HG02798 (cell line): ENCODE measurements at regions not wholly inside any gene's neighbourhood (a gene's known extent, or its start where the extent isn't known, plus 50 kb on each side); places are given as distances from the start of the nearest gene placed in this dataset.

Experiments
- ATAC-seq: cut with Tn5 transposase; IDR thresholded peaks from one replicate; pipeline ENCODE4 v1.9.1; 2021; ENCODE audit warnings: mild to moderate bottlenecking; ENCODE audit not compliant: unreplicated experiment, poor library complexity

DNA sequence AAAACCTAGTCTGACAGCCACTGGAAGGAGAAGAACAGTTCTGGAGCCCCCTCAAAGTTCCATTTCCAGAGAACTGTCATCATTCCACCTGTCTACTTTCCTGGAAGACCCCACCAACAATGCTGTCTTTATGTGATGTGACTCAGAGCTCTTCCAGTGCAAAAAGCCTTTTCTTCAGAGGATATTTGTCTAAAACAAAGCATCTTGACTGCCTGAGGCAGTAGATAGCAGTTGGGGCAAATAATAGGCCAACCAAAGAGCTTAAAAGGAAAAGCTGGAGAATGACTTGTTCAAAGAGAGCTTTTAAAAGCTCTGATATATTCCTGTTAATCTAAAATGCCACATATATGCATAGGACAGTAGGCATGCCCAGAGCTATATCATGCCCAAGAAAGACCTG is 62.6 kb downstream of the MIS18A start:
- ATAC-seq = no peak

DNA sequence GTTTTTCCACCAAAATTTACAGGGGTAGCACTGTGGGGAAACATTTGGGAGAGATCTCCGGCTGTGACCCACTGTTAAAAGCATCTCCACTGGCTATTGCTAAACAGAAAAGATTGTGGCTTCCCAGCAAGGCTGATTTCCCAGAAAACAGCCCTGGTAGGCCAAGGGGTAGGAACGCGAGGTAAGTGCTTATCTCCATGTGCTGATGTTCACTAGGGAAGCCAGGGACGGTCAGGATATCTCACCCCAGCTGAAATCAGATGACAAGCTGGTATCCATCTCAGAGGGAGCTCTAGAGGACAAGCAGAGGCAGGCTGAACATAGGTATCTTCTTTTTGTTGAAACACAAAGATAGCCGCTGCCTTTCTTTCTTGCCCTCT is 63.6 kb downstream of the MIS18A start:
- no peak for ATAC-seq

DNA sequence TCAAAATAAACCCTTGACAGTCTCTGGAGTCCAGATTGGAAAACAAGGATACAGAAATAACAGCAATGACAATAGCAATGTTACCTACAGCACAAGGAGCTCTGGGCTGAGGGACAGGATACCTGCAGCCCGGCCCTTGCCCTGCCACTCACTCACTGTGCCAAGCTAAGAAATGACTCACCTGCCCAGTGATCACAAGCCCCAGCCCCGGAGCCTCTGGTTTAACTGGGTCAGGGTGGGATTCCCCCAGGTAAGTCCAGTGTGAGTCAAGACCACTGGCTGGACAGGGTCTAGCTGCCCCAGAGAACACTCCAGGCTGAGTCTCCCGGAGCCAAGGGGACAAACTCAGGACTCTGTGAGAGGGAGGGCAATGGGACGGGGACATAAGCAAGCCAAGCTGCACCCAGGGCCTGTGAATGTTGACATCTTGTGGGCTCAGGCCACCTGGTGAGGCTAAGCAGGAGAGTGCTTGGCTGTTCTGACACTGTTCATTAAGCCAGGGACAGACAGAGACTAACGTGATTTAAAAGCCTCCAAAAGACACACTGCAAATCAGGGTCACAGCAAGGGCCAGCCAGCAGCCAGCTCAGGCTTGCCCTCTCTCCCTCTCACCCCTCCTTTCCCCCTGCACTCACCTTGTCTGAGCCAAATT is 64.1 kb downstream of the MIS18A start:
- no peak for ATAC-seq

DNA sequence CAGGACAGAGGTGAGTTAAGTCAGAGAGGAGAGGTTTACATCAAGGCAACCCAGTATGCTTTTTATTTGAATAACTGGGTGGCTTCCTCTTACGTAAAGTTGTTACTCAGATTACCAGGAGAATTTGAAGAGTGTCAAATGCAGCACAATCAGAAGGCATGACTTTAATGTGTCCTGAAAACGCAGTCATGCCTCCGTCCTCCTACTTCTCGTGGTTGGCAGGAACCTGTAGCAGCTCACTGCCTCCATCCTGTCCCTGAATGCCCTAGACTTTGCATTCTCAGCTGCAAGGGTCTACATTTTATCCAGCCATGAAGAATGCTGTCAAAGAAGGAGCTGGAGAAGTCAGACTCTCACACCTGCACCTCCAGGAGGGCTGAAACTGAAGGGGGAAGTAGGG is 66.7 kb downstream of the MIS18A start:
- no peak for ATAC-seq

DNA sequence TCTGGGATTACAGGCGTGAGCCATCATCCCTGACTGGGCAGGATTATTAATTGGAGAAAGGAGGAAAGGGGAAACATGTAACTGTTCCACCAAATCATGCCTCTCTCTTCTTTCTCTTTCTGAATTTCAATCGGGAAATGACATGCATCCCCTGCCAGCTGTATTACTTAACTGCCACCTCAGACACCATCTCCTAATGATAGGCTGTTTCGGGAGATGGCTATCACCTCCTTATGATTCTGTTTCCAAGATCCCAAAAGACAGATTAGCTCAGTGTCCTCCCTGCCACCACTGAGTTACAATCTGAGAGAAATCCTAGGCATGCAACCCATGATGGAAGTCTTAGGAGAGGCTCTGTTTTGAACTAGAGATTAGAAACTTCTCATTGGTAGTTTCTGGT is 67.5 kb downstream of the MIS18A start:
- no peak for ATAC-seq

DNA sequence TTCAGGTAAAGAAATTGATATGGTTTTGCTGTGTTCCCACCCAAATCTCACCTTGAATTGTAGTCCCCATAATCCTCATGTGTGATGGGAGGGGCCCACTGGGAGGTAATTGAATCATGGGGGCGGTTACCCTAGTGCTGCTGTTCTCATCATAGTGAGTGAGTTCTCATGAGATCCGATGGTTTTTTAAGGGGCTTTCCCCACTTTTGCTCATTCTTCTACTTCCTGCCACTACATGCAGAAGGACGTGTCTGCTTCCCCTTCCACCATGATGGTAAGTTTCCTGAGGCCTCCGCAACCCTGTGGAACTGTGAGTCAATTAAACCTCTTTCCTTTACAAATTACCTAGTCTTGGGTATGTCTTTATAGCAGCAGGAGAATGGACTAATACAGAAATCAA is 69.3 kb downstream of the MIS18A start:
- ATAC-seq = no peak

DNA sequence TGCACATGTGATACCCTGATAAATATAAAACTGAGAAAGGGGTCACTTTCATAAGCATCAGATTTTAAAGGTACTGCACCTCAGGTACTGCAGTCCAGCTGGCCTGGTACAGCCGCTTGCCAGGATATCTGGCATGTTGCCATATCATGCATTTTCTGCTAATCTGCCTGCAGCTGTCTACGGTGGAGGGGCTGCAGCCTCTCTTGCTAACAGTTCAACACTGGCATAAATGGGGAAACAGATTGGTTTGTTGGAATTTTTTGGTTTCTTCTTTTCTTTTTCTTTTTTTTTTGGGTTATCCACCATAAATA is 71.5 kb downstream of the MIS18A start:
- no peak for ATAC-seq

DNA sequence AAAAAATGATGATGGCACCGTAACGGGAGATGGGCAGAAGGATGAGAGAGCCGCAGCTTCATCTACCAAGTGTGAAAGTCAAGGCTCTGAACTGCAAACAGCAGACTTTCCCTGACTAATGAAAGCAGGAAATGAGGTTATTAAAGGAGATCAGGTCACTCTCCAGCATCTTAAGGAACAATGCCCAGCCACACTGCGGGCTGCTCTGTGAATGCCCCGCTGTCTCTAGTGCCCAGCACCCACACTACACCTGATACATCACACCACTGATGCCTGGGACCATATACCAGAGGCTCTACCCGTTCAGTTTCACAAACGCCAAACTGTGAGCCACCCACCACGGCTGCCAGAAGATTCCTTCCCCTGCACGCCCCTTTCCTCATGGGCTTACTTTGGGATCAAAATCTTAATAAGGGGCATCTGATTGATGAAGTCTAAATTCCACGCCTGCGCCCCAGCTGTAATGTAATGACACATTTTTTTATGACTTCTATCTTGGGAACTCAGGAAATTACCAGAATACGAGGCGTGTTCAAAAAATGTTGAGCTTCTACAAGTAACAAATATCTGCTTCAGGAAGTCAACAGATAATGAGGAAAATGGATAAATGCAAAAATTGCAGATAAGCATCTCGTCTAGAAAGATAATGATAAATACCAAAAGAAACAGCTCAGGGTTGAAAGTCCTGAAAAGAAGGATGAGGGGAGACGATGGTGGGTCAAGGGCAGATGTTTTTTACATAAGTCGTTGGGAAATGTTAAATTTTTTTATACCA is 72.0 kb downstream of the MIS18A start:
- no peak for ATAC-seq

DNA sequence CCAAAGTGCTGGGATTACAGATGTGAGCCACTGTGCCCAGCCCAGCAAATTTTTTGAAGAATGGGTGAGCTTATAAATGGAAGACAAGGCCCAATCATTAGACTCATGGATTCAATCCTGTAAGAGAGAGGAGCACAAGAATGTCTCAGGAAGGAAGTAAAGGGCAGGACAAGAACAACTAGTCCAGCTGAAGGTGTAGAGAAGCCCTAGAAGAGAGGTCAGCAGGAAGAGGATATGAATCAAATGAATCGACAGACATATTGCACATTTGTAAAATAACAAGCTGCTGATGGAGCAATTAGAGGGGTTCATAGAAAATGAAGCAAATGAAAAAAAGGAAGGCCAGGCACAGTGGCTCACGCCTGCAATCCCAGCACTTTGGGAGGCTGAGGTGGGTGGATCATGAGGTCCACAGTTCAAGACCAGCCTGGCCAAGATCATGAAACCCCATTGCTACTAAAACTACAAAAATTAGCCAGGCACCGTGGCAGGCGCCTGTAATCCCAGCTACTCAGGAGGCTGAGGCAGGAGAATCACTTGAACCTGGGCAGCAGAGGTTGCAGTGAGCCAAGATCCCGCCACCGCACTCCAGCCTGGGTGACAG is 74.9 kb downstream of the MIS18A start:
- ATAC-seq = no peak

DNA sequence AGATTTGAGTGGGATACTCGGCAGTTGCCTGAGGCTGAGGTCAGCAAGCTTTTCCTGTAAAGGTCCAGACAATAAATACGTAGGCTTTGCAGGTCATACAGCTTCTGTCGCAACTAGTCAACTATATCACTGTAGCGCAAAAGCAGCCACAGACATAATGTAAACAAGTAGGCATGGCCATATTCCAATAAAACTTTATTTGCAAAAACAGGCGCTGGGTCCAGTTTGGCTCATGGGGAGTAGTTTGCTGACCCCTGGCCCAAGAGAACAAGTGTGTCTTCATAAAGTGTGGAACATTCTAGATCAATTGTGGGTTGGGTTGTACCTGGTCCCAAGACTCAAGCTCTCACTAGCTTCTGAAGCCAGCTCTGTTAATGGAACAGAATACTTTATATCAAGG is 78.8 kb downstream of the MIS18A start:
- no peak for ATAC-seq

DNA sequence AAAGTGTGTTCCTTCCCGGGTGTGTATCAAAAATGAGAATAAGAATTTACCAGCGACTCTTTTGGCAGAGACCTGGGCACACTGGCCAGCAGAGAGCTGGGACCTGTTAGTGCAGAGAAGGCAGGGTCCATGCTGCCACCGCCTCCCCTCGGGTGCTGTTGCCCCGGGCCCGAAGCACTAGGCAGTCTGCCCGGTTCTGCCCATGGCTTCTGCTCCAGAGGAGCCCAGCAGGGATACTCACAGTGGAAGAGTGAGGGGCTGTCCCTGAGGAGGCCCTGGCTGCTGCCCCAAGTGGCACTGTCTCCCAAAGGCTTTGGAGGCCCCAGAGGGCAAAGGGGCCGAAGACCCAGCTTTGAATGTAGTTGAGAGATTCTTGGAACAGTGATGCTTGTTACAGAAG is 80.5 kb downstream of the MIS18A start:
- no peak for ATAC-seq

DNA sequence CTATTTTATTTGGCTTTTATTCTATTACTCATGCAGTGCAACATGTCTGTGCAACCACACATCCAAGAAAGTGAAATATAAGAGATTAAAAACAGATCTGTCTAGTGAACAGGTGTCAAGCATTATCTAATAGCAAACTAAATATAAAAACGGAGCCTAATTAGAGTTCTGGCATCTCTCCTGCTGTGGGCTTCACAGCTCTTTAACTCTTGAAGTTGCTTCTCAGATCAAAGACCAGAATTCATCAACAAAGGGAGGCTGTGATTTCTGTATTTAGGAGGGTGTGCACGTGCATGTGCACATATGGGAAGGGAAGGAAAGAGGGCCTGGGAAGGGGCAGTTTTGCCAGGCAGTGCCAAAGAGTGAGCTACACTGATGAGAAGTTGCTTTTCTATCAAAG is 81.0 kb downstream of the MIS18A start:
- ATAC-seq = no peak

DNA sequence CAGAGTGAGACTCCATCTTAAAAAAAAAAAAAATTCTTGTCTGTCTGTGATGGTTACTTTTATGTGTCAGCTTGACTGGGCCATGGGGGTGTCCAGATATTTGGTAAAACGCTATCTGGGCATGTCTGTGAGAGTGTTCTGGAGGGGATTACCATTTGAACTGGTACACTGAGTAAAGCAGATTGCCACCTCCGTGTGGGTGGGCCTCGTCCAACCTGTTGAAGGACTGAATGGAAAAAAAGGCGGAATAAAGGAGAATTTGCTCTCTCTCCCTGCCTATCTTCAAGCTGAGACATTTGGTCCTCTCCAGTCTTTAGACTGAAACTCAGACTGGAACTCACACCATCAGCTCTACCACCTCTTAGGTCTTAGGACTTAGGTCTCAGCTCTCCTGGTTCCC is 82.8 kb downstream of the MIS18A start:
- ATAC-seq = no peak

DNA sequence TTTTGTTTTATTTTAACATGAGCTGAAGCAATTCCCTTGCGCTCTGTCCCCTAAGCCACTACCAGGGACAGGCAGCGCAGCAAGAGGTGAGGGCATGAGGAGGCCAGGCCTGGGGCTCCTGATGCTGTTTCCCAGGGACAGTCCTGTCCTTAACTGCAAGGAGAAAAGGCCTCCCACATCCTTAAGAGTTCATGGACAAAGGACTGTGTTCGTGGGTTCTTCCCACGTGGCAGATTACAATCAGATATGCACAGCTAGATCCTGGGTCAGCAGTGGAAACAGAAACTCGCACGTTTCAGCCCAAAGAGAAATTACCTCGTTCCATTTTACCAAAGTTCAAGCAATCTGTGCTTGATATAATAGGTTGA is 85.8 kb downstream of the MIS18A start:
- no peak for ATAC-seq

DNA sequence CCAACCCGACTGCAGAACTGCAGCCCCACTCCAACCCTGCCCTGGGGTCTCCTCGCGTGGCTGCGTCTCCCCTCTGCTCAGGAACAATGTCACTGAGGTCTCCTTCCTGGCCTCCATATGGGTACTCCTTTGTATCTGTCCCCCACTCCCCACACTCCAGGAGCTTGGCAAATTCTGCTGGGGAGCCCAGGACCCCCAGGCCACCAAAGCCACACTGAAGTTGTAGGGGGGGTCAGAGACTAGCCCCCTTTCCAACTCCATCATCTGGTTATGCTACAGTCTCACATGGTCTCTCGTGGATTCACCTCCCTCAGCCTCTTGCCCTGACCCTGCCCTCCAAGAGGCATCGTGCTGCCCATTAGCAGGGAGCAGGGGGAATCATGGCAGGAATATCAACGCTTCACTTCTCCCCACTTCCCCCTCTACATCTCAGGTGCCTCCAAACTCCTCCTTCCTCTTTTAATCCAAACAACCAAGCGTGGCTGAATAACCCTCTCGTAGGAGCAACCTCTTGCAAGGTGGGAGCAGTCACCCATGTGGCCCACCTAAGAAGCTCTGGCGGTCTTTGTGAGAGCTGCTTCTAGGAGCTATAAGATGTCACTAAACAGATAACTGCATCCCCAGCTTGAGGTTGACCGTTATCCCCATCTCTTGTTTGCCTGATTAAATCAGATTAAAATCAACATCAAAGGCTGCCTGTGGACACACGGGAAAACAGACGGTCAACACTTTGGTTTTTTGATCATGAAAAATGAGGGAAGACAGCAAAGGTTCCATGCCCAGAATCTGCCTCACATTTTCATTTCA is 86.4 kb downstream of the MIS18A start:
- ATAC-seq = no peak

DNA sequence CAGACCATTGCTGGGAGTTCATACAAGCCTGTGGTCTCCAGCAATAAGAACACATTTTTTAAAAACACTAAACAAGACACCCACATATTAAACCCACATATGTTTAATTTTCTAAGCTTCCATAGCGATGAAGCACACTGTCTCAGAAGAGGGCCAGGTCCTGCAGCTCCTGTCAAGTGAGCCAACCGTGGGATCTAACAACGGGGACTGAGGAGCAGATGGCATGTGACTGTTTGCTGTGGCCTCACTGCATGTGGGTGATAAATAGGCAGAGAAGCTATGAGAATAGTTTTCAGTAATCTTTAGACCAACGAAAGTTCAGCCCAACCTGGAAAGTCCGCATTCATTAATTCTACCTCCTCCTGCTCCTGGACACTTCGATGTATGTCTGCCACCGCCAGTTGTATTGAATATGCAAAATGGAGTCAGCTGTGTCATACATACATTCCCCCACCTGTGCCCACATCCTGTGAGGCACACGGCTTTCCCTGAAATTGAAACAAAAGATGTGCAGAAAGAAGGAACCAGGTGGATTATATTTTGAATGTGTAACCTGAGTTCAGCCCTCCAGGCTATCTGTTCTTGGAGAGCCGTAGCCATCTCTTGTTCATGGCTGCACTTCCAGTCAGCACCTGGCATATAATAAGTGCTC is 88.2 kb downstream of the MIS18A start:
- ATAC-seq = no peak

DNA sequence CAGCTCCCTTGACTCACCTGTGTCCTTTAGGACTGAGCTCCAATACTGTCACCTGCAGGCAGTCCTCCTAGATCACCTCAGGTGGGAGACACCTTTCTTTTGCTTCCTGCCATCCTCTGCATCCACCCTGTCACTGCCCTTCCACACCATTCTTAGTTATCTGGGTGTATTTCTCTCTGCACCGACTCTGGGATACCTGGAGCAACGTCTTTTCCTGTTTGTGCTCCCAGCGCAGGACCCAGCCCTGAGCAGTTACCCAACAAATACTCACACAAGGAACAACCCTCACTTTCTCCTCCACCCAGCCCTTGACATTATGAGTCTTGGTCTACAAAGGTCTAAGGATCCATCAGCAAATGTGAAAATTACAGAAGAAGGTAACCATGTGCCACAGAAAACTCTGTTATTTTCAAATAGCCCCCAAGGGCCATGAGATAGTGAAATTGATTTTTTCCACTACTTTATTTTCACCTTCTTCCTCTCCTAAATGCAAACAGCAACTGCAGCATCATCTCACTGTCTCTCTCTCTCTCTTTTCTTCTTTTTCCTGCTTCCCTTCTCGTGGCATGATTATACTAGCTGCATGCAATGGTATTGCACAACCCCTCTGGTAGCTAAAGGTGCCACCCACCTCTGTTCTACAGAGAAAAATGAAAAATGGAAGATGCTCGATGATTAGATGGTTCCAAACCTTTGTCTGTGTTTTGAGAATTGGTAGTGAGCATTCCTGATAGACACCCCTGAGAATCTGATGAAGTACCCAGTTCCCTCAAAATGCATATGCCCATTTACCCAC is 89.0 kb downstream of the MIS18A start:
- ATAC-seq = no peak

DNA sequence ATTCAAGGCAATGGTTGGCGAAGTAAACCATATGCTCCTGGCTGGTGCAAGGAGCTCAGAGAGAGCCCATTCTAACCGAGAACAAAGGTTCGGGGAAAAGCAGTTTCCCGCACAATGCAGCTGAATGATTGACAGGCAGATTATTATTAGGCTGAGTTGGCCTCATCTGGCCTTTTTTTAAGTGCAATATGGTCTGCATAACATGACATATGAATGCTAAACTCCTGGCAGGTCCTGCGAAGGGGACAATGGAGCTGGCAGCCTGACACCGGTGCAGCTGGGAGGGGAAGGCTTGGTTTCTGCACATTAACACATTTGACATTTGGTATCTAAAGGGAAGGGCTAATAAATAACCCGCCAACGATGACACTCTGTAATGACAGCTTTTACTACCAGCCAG is 92.0 kb downstream of the MIS18A start:
- ATAC-seq = no peak

DNA sequence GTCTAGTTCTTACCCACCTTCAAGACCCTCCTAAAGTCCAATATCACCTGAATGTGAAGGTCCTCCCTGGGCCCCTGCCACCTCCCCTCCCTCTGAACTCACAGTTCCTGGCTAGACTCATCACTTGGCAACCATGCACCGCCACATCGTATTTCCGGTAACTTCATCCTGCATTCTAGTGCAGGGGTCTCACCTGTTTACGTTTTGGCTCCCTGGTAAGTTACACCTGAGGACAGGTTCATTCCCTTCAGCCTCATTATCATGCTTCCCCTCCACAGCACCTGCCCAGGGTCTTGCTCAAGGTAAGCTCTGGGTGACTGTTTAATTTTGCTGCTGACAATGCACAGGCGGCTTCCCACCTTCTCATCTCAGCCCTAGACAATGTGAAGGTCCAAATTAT is 93.1 kb downstream of the MIS18A start:
- ATAC-seq = no peak

DNA sequence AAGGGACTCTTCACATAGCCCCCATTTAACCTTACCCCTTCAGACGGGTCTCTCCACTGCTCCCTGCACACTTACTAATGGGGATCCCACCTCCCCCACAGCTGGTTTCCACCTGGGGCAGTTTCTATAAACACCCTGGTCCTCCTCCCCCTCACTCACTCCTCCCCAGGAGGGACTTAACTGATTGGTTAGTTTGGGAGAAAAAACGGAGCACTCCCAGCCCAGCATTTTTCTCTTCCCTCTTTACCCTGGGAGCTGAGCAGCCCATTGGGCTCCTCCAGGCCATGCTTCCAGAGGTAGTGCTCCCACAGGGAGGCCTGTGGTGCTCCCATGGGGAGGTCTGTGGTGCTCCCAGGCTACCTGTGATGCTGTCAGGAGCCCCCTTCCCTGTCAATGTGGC is 93.7 kb downstream of the MIS18A start:
- no peak for ATAC-seq
